OCI-LY7 (cell line): ENCODE measurements at regions not wholly inside any gene's neighbourhood (a gene's known extent, or its start where the extent isn't known, plus 50 kb on each side); places are given as distances from the start of the nearest gene placed in this dataset.

Source experiments
- BruUV-seq: library from RNA; stranded (reverse); fragments of 400-500 nt; replicated peaks from 2 replicates; lab custom pipeline; 2021; lab: Mats Ljungman, UMichigan
- CTCF ChIA-PET: fragments of 300-600 bp; sonication (Branson Sonifier 250); formaldehyde crosslinking; loops from one replicate; lab custom pipeline; 2022; ENCODE audit warnings: antibody characterized with exemption; ENCODE audit not compliant: unreplicated experiment; lab: Charles Lee
- POLR2A ChIA-PET: fragments of 300-600 bp; sonication (Branson Sonifier 250); formaldehyde crosslinking; loops from one replicate; lab custom pipeline; 2022; ENCODE audit warnings: antibody characterized with exemption; lab: Charles Lee
- DNase-seq: peaks from one replicate; pipeline ENCODE4 v3.0.0-alpha.2; 2015; ENCODE audit warnings: low spot score
- H2AFZ ChIP-seq: fragments of 200-600 bp; sonication (generic), shearing (Covaris generic); 2 replicates; pipeline ENCODE4 v1.6.1; 2014; ENCODE audit warnings: mild to moderate bottlenecking, antibody characterized with exemption, low read length, moderate library complexity
- H3K27ac ChIP-seq: fragments of 200-600 bp; sonication (generic); 2 replicates; pipeline ENCODE4 v1.5.1; 2014; ENCODE audit warnings: mixed run types, low read depth, mild to moderate bottlenecking, moderate library complexity, low read length, inconsistent platforms; ENCODE audit not compliant: poor library complexity, severe bottlenecking
- H3K36me3 ChIP-seq: fragments of 200-600 bp; sonication (generic); 2 replicates; pipeline ENCODE4 v1.6.1; 2014; ENCODE audit warnings: mild to moderate bottlenecking, antibody characterized with exemption, low read length, moderate library complexity, mixed read lengths; ENCODE audit not compliant: insufficient read depth
- H3K4me1 ChIP-seq: fragments of 200-600 bp; sonication (generic); 2 replicates; pipeline ENCODE4 v1.5.1; 2014; ENCODE audit warnings: mild to moderate bottlenecking, low read length; ENCODE audit not compliant: insufficient read depth, poor library complexity, severe bottlenecking
- H3K4me2 ChIP-seq: fragments of 200-600 bp; sonication (generic); 2 replicates; pipeline ENCODE4 v1.6.1; 2014; ENCODE audit warnings: mild to moderate bottlenecking, low read length
- H3K4me3 ChIP-seq: fragments of 200-600 bp; sonication (generic); 2 replicates; pipeline ENCODE4 v1.5.1; 2014; ENCODE audit warnings: mild to moderate bottlenecking, low read depth, low read length; ENCODE audit not compliant: poor library complexity, severe bottlenecking
- H3K79me2 ChIP-seq: fragments of 200-600 bp; sonication (generic); 2 replicates; pipeline ENCODE4 v1.6.1; 2016; ENCODE audit warnings: low read depth, mild to moderate bottlenecking, low read length, moderate library complexity, mixed read lengths; ENCODE audit not compliant: insufficient read depth
- H3K9me2 ChIP-seq: fragments of 200-600 bp; sonication (generic); 2 replicates; pipeline ENCODE4 v1.6.1; 2016; ENCODE audit warnings: mild to moderate bottlenecking, low read length, mixed read lengths; ENCODE audit not compliant: insufficient read depth
- H3K9me3 ChIP-seq: fragments of 200-600 bp; sonication (generic); 2 replicates; pipeline ENCODE4 v1.6.1; 2014; ENCODE audit warnings: mild to moderate bottlenecking, mixed run types, low read length, mixed read lengths
- H4K20me1 ChIP-seq: fragments of 200-600 bp; sonication (generic); 2 replicates; pipeline ENCODE4 v1.6.1; 2014; ENCODE audit warnings: mild to moderate bottlenecking, antibody characterized with exemption, low read length, moderate library complexity, mixed read lengths; ENCODE audit not compliant: insufficient read depth
- CTCF ChIP-seq: fragments of 200-600 bp; sonication (generic); conservative IDR thresholded peaks from 2 replicates; pipeline ENCODE4 v1.5.1; 2014; ENCODE audit warnings: mild to moderate bottlenecking, antibody characterized with exemption, low read length, moderate library complexity, mixed read lengths
- EZH2phosphoT487 ChIP-seq: fragments of 200-600 bp; sonication (generic); IDR thresholded peaks from 2 replicates; pipeline ENCODE4 v1.6.1; 2018; ENCODE audit warnings: low read depth, borderline replicate concordance, mild to moderate bottlenecking, mixed run types, antibody characterized with exemption, low read length, moderate library complexity, mixed read lengths
- intact Hi-C: fragments of 100-400 bp; cut with micrococcal nuclease; formaldehyde crosslinking; loops from one replicate; pipeline ENCODE4 v1.10.0; 2022; ENCODE audit not compliant: unreplicated experiment

GRCh38 chr3:167188592-167188991, 191.5 kb downstream of the ZBBX start:
- no TSS peak for BruUV-seq
- POLR2A ChIA-PET, result no interaction called here

DNA sequence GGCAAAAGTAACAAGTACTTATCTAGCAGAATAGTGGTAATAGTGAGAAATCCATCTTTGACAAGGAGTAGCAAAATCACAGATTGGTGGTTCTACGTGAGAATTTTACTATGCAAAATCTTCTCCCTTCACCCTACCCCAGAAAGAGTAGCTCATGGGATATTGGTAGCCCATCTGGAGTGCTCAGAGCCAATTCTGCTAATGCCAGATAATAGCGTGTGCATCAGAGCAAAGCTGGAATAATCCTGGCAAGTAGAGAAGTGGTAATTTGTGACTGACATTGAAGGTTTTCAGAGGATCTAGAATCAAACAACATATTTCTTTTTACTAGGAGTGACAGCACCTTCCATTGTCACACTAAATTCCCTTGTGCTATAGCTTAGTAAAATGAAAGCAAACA, 192.9 kb downstream of the ZBBX start:
- BruUV-seq, result no TSS peak

More at GRCh38 chr3:167188592-167188991, 191.5 kb downstream of the ZBBX start:
- no peak overlapping the region for H3K27ac ChIP-seq
- H3K79me2 ChIP-seq, result no peaks in the 10 kb centered on the region
- H3K4me1 ChIP-seq, result no peaks in the 10 kb centered on the region
- H2AFZ ChIP-seq, result no peak overlapping the region
- no peak overlapping the region for H3K4me3 ChIP-seq
- no peaks in the 10 kb centered on the region for H4K20me1 ChIP-seq
- no peaks in the 10 kb centered on the region for H3K9me2 ChIP-seq
- no peak overlapping the region for H3K4me2 ChIP-seq
- H3K36me3 ChIP-seq, result no peaks in the 10 kb centered on the region
- CTCF ChIA-PET, result no interaction called here
- intact Hi-C loops, result no loop called here
- DNase-seq, result no peak
- no peaks in the 10 kb centered on the region for H3K9me3 ChIP-seq
- TF ChIP-seq CTCF, result no peak
- no peak for TF ChIP-seq EZH2phosphoT487

More for the DNA sequence above, 192.9 kb downstream of the ZBBX start:
- no peak overlapping the region for H2AFZ ChIP-seq
- TF ChIP-seq EZH2phosphoT487, result no peak
- TF ChIP-seq CTCF, result no peak
- no peak for DNase-seq
- ChIA-PET POLR2A (interaction anchor here (0.6 to 1.5 kb wide), 3 partner anchors 11 to 84 kb away, joined by 3 to 5 read pairs (median 3); no protein-coding TSS in a partner anchor), CTCF (no interaction called here)
- no peak overlapping the region for H3K4me2 ChIP-seq
- no peaks in the 10 kb centered on the region for H3K79me2 ChIP-seq
- H3K9me3 ChIP-seq, result no peaks in the 10 kb centered on the region
- no peaks in the 10 kb centered on the region for H3K36me3 ChIP-seq
- H3K4me3 ChIP-seq, result no peak overlapping the region
- intact Hi-C loops, result no loop called here
- H3K9me2 ChIP-seq, result no peaks in the 10 kb centered on the region
- H3K27ac ChIP-seq, result no peak overlapping the region
- no peaks in the 10 kb centered on the region for H4K20me1 ChIP-seq
- H3K4me1 ChIP-seq, result no peaks in the 10 kb centered on the region
